ENCODE measurements at regions not wholly inside any gene's neighbourhood (a gene's known extent, or its start where the extent isn't known, plus 50 kb on each side); places are given as distances from the start of the nearest gene placed in this dataset.
"Not testable (repeated sequence)": the region's sequence is repeated elsewhere in the genome, so short reads cannot be mapped to it uniquely, and the experiment has no call there.

DNA sequence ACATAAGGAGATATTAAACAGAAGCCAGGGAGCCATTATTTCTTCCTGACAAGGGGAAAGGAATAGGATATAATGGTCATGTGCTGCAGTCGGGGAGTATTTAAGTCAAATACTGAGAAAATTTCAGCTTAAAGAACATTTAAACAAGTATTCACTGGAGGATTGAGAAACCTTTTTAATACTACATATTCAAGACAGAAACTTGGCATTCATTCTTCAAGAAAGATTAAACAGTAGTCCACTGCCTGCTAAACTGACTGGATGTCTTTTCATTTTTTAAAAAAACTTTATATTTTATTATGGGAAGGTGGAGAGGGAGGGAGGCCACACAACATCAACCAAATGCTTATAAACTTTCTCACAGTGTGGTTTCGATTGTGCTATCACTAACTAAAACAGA lies 107.4 kb upstream of the CBLB start:
- Histone ChIP-seq H3K36me3 (no peaks in the 10 kb centered on the region), H3K27ac (no peak overlapping the region), H3K4me3 (no peak overlapping the region), H3K9me3 (peaks cover 0 to 4% (median 0%) of the 10 kb centered on the region in 4 donors), H3K27me3 (no peaks in the 10 kb centered on the region), H3K4me1 (no peaks in the 10 kb centered on the region)
- TF ChIP-seq, protein P1, sequence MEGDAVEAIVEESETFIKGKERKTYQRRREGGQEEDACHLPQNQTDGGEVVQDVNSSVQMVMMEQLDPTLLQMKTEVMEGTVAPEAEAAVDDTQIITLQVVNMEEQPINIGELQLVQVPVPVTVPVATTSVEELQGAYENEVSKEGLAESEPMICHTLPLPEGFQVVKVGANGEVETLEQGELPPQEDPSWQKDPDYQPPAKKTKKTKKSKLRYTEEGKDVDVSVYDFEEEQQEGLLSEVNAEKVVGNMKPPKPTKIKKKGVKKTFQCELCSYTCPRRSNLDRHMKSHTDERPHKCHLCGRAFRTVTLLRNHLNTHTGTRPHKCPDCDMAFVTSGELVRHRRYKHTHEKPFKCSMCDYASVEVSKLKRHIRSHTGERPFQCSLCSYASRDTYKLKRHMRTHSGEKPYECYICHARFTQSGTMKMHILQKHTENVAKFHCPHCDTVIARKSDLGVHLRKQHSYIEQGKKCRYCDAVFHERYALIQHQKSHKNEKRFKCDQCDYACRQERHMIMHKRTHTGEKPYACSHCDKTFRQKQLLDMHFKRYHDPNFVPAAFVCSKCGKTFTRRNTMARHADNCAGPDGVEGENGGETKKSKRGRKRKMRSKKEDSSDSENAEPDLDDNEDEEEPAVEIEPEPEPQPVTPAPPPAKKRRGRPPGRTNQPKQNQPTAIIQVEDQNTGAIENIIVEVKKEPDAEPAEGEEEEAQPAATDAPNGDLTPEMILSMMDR (IDR thresholded peaks at IDR 0.05), result no peak
- TF ChIP-seq POLR2A (IDR thresholded peaks at IDR 0.05), result no peak
- no peak for DNase-seq

DNA sequence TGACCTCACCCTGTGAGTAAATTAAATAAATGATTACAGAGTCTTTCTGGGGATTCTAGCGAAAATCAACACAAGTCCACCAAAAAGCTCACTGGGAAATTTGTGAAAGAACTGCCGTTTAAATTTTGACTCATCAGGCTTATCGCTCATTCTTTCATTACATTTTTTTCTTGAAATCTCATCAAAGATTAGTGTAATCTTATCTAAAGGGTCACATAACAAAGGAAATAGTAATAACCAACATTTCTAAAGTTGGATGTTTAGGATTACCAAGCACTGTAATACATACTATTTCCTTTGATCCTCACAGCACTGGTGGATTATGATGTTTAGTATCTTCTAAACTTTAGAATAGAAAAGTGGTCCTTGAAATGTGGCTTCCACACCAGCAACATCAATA lies 111.1 kb upstream of the CBLB start:
- H3K27me3 ChIP-seq, result no peaks in the 10 kb centered on the region
- no peaks in the 10 kb centered on the region for H3K9me3 ChIP-seq
- TF ChIP-seq POLR2A (IDR thresholded peaks at IDR 0.05), result no peak
- TF ChIP-seq, protein P1 (IDR thresholded peaks at IDR 0.05), result no peak
- H3K4me3 ChIP-seq, result no peak overlapping the region
- H3K36me3 ChIP-seq, result no peaks in the 10 kb centered on the region
- H3K4me1 ChIP-seq, result no peaks in the 10 kb centered on the region
- no peak overlapping the region for H3K27ac ChIP-seq
- no peak for DNase-seq

DNA sequence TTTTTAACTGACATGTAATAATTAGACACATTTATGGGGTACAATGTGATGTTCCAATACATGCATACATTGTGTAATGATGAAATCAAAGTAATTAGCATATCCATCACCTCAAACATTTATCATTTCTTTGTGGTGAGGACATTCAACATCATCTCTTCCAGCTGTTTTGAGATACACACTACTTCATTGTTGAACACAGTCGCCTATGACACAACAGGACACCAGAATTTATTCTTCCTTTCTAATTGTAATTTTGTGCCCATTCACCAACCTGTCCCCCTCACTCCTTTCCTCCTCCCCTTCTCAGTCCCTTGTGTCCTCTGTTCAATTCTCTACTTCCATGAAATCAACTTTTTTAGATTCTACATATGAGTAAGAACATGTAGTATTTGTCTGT lies 113.4 kb upstream of the CBLB start:
- DNase-seq, result no peak
- no peak for TF ChIP-seq POLR2A (IDR thresholded peaks at IDR 0.05)
- TF ChIP-seq, protein P1 (IDR thresholded peaks at IDR 0.05), result no peak
- no peak overlapping the region for H3K4me3 ChIP-seq

DNA sequence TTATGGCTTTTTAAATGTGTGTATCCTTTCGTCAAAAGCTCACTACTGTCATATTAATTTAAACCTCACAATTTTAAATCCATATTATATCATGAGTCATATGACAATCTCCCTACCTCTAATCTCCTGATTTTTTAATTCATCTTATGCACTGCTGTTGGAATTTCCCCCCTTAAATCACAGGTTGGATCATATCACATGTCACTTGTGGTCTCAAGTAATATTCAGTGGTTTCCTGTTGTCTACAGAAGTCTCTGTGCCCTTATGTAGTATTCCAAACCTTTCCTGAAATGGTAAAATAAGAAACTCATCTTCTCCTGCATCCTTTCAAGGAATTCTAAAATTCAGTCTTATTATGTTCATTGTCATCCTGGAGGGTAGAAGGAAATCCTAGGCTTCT lies 116.0 kb upstream of the CBLB start:
- no peaks in the 10 kb centered on the region for H3K9me3 ChIP-seq
- TF ChIP-seq, protein P1 (IDR thresholded peaks at IDR 0.05), result no peak
- no peak for TF ChIP-seq POLR2A (IDR thresholded peaks at IDR 0.05)
- no peaks in the 10 kb centered on the region for H3K4me1 ChIP-seq
- H3K36me3 ChIP-seq, result no peaks in the 10 kb centered on the region
- H3K27me3 ChIP-seq, result no peaks in the 10 kb centered on the region
- DNase-seq, result no peak
- no peak overlapping the region for H3K27ac ChIP-seq
- no peak overlapping the region for H3K4me3 ChIP-seq

More for the DNA sequence above, 113.4 kb upstream of the CBLB start:
- no peaks in the 10 kb centered on the region for H3K4me1 ChIP-seq
- no peak overlapping the region for H3K27ac ChIP-seq
- H3K36me3 ChIP-seq, result no peaks in the 10 kb centered on the region
- H3K27me3 ChIP-seq, result no peaks in the 10 kb centered on the region
- no peaks in the 10 kb centered on the region for H3K9me3 ChIP-seq

DNA sequence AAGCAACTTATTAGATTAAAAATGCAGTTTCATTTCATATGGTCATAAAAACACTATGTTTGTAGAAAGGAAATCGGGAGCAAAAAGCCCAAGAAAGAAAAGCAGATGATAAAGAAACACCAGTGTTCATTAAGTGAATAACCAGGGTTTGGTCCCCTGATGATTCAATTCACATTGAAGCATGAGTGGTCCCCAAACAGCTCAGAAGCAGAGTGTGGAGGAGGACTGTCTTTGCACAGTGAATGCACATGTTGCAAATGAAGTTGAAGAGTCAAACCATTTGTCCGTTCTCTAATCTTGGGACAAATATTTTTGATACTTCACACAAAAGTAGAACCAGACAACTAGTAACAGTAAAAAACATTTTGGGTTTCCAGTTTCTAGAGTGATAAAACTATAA lies 117.5 kb upstream of the CBLB start:
- H3K9me3 ChIP-seq, H3K4me3 ChIP-seq, H3K36me3 ChIP-seq, H3K27ac ChIP-seq, H3K27me3 ChIP-seq, H3K4me1 ChIP-seq, DNase-seq: not testable (repeated sequence)

DNA sequence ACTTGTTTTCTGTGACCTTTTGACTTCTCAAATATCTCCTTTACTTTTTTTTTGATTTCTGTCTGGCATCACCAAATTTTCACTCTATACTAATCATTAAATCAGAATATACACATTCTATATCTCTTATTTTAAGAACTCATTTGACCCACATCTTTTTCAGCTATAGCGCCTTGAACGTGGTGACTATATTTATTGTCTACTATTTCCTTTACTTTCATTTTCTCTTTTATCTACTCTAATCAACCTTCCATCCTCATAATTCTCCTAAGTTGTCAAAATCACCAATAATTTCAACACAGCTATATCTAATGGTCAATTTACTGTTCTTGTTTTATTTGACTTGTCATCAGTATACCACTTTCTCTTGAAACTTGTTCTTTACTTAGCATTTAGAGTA lies 119.0 kb upstream of the CBLB start:
- Histone ChIP-seq H3K36me3 (no peaks in the 10 kb centered on the region), H3K4me3 (no peak overlapping the region), H3K27me3 (no peaks in the 10 kb centered on the region), H3K4me1 (no peaks in the 10 kb centered on the region), H3K27ac (no peak overlapping the region), H3K9me3 (no peaks in the 10 kb centered on the region)
- DNase-seq, result no peak
- TF ChIP-seq, protein P1 (IDR thresholded peaks at IDR 0.05), result no peak
- TF ChIP-seq POLR2A (IDR thresholded peaks at IDR 0.05), result no peak

Data from Peyer's patch (tissue), 4 donors.